Fibroblast of mammary gland (primary cell): ENCODE measurements at regions not wholly inside any gene's neighbourhood (a gene's known extent, or its start where the extent isn't known, plus 50 kb on each side); places are given as distances from the start of the nearest gene placed in this dataset.

Experiments
- DNase-seq: peaks from one replicate; pipeline ENCODE4 v3.0.0-alpha.2; 2010; ENCODE audit warnings: low read depth
- H3K4me3 ChIP-seq: 2 replicates; pipeline ENCODE4 v1.5.1; 2011; ENCODE audit warnings: low read depth, mild to moderate bottlenecking, low read length, moderate library complexity; ENCODE audit not compliant: control insufficient read depth
- CTCF ChIP-seq: conservative IDR thresholded peaks from 2 replicates; pipeline ENCODE4 v1.5.1; 2011; ENCODE audit warnings: low read depth, low read length, inconsistent platforms; ENCODE audit not compliant: control insufficient read depth, insufficient read depth

GRCh38 chrX:39470588-39471407 is 627.0 kb downstream of the BCOR start:
- no peak overlapping the region for H3K4me3 ChIP-seq
- no peak for TF ChIP-seq CTCF
- DNase-seq = peak; percentile 47

- TF ChIP-seq CTCF = no peak
- no peak overlapping the region for H3K4me3 ChIP-seq
- no peak for DNase-seq
Observed at GRCh38 chrX:39472161-39472560, 625.6 kb downstream of the BCOR start.

GRCh38 chrX:39473812-39474211 is 623.9 kb downstream of the BCOR start:
- no peak for TF ChIP-seq CTCF
- no peak for DNase-seq

GRCh38 chrX:39475372-39475771 is 622.4 kb downstream of the BCOR start:
- TF ChIP-seq CTCF = no peak
- no peak for DNase-seq
- H3K4me3 ChIP-seq = no peak overlapping the region

More at GRCh38 chrX:39473812-39474211, 623.9 kb downstream of the BCOR start:
- no peak overlapping the region for H3K4me3 ChIP-seq

- no peak for TF ChIP-seq CTCF
- H3K4me3 ChIP-seq = no peak overlapping the region
- DNase-seq = no peak
Observed at GRCh38 chrX:39476604-39477021, 621.1 kb downstream of the BCOR start.

- no peak for TF ChIP-seq CTCF
- no peak overlapping the region for H3K4me3 ChIP-seq
- DNase-seq = no peak
Observed at GRCh38 chrX:39477031-39477761, 620.6 kb downstream of the BCOR start.

- no peak for DNase-seq
- no peak overlapping the region for H3K4me3 ChIP-seq
- TF ChIP-seq CTCF = no peak
Observed at GRCh38 chrX:39477762-39478120, 620.0 kb downstream of the BCOR start.
